Ishikawa (cell line): ENCODE measurements at regions not wholly inside any gene's neighbourhood (a gene's known extent, or its start where the extent isn't known, plus 50 kb on each side); places are given as distances from the start of the nearest gene placed in this dataset.

Experiments used
- CREB1 ChIP-seq: IDR thresholded peaks from 2 replicates; pipeline ENCODE4 v1.6.1; 2012; ENCODE audit warnings: low read depth
- EP300 ChIP-seq: IDR thresholded peaks from 2 replicates; pipeline ENCODE4 v1.6.1; 2012; ENCODE audit warnings: borderline replicate concordance
- FOXM1 ChIP-seq: IDR thresholded peaks from 2 replicates; pipeline ENCODE4 v1.6.1; 2012; ENCODE audit warnings: low read depth, borderline replicate concordance
- RAD21 ChIP-seq: IDR thresholded peaks from 2 replicates; pipeline ENCODE4 v1.6.1; 2012; ENCODE audit warnings: low read depth
- TAF1 ChIP-seq: IDR thresholded peaks from 2 replicates; pipeline ENCODE4 v1.6.1; 2012; ENCODE audit warnings: low read depth, mild to moderate bottlenecking
- TEAD4 ChIP-seq: IDR thresholded peaks from 2 replicates; pipeline ENCODE4 v1.6.1; 2012
- USF1 ChIP-seq: IDR thresholded peaks from 2 replicates; pipeline ENCODE4 v1.6.1; 2012

- no peak for TF ChIP-seq TEAD4
- no peak for TF ChIP-seq USF1
- TF ChIP-seq FOXM1, result no peak
- TF ChIP-seq CREB1, result no peak
- TF ChIP-seq TAF1, result no peak
- no peak for TF ChIP-seq RAD21
- TF ChIP-seq EP300, result no peak
These were observed 110.2 kb upstream of the LHX1 start for GRCh38 chr17:36827081-36827480.
